ENCODE measurements at regions not wholly inside any gene's neighbourhood (a gene's known extent, or its start where the extent isn't known, plus 50 kb on each side); places are given as distances from the start of the nearest gene placed in this dataset.

DNA sequence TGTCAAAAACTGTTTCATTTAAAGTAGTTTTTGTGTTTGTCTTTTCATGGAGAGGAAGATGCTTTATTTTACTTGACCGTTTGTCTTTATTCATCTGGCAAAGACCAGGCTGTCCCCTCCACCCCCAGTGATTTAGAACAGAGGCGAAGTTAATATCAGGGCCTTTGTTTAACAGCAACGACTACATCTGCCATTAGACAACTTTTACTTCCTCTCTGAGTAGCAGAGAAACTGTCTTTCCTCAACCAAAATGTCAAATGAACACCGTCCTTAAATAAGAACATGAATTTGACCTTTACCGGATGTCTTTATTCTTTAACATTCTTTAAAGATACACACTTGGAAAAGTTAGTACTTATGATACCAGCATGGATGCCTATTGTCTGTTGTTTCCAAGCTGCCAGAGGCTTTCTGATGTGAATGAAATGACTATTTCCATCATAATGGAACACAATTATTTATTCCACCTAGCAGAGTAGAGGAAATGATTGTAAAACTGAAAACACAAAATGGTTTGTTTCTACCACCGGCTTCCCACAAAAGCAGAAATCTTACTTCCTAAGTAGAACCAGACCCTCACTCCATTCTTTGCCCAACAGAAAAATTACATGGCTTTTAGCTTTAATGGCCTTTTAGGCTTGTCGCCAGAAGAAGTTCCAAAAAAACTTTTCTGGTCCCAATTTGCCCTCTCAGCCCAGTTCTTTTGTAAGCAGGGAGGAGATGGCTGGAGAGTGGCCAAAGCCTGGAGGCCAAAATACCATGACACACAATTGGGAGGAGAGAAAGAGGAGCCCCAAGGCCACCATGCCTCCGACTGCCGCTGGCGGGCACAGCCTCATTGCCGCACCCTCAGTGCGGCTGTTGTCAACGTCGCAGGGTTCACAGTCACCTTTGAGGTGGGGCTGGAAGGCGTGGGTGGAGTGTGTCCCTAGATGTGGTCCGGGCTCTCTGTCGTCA, 168.5 kb downstream of the TEX36 start:
- DNase-seq (ENCODE audit: low read depth in 2 of 3, low spot score in 2 of 3) = no peak

DNA sequence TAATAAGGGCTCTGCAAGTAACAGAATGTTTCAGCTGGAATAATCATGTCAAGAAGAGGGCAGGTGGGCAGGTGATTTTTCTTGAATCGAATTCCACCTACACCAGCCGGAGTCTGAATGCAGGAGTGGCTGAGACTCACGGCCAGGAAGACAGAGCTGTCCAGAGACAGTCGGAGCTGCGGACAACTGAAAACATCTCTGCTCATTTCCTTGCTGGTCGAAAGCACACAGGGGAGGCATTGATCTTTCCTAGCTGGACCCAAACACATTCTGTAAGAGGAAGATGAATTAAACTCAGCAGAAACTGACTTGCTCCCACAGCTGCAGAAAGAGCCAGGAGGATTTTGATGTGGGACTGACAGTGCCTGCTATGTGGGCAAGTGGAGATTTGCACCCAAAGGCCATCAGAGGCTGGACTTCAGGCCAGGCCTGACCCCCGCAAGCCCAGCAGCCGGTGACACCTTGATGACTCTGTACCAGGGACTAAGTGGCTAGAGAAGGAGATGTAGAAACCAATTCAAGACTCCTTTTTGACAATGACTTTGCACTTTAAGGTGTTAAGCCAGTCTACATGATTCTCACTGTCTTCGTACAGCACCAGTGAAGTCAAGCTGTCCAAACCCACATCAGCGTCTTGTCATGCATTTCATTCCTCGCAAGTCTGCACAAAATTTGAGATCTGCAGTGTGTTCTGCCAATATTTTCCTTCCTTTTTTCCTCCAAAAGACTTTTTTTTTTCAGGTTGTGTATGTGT, 169.4 kb downstream of the TEX36 start:
- DNase-seq (ENCODE audit: low read depth in 2 of 3, low spot score in 2 of 3) = no peak

DNA sequence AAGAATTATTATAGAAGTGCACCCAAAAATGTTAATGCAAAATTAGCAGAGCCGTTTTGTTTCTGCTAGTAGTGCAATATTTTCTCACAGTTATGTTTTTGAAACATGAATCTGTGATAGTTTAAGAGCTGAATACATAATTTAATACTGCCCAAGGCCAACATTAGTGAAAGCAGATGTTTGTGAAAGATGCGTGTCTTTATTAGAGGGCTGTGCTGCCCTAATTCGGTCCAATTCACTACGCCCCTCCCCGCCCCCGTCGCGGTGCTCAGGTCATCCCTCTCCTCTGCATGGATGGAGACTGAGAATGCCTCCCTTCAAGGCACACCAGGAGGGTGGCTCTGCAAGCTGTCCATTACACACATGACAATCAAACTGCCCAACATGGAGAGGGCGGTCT, 172.0 kb downstream of the TEX36 start:
- no peak for DNase-seq (ENCODE audit: low read depth in 2 of 3, low spot score in 2 of 3)

DNA sequence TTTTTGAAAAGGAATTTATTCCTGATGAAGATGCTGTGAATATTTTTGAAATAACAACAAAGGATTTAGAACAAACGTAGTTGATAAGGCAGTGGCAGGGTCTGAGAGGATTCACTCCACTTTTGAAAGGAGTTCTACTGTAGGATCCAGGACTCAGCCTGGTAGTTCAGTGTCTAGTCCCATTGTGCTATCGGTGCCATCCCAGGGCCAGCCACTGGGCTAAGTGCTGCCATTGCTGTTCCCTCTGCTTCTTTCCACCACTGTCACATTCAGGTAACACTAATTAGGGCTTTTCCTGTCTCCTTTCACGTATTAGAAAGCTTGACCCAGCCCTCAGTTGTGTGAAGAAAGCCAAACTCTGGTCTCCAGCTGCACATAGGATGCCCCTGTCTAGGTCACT, 177.3 kb downstream of the TEX36 start:
- no peak for DNase-seq (ENCODE audit: low read depth in 2 of 3, low spot score in 2 of 3)

DNA sequence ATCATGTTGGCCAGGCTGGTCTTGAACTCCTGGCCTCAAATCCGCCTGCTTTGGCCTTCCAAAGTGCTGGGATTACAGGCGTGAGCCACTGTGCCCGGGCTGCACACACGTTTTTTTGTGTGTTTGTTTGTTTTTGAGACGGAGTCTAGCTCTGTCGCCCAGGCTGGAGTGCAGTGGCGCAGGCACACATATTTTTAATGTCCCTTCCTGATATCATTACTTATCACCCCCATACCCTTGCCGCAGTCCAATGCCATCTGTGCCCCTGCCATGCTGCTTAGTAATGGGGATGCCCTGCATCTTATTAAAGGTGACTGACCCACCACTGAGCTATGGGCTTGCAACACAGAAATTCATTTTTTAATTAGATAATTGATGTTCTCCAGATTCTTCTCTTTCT, 180.7 kb downstream of the TEX36 start:
- no peak for DNase-seq (ENCODE audit: low read depth in 2 of 3, low spot score in 2 of 3)

DNA sequence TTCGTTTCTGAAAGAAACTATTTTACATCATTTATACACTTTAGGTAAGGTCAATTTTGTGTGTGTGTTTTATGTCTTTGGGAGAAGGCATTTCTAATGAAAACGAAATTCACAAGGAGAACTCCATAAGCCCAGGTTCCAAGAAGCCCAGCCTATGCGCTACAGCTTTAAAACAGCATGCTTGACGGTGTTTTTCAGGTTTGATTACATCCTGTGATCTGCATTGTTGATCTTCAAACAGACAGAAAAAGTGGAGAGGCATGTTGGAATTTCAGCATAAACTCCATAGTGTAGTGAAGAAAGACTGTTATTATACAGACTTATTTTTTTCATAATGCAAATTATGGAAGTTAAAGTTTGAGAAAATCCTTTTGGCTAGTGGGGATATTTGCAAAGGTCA, 187.6 kb downstream of the TEX36 start:
- no peak for DNase-seq (ENCODE audit: low read depth in 2 of 3, low spot score in 2 of 3)

DNA sequence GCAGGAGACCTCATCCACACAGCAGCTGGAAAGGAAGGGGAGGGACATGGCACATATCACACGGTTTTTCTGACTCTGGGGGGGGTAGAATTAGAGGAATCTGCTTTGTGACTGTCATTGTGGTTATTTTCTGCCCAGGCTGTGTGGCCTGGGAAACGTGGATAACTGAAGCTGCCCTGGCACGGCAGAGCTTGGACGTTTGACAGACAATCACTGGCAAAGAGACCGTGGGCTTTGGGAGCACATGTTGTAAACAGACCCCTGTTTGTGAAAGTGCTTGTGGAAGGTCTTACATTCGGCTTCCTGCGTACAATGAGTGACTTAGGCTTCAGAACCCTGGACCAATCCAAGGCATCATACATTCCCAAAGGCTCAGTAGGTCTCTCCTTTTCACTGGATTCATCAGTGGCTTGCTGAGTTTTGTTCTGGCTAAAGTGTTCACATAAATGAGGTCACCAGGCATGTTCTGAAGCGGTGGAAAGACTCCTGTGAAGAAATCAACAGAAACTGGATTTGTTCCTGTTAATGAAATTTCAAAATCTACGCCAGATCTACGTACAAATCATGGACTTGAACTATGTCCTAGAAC, 188.2 kb downstream of the TEX36 start:
- DNase-seq (ENCODE audit: low read depth in 2 of 3, low spot score in 2 of 3) = no peak

DNA sequence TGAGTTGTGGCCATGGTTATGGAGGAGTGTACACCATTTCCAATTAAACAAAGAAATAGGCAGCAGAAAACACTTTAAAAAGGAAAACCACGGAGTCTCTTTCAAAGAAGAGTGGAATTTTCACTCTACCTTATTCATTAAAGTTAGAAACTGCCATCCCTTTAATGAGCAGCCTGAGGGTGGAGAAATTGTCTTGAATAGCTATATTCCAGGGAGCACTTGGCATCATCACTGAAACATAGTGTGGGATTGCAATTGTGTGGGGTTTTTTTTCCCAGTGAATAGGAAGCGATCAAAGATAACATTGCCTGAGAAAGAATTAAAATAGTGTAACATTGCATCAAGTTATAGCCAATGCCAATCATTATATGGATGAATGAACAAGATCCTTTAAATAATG, 191.6 kb downstream of the TEX36 start:
- DNase-seq (ENCODE audit: low read depth in 2 of 3, low spot score in 2 of 3) = no peak

DNA sequence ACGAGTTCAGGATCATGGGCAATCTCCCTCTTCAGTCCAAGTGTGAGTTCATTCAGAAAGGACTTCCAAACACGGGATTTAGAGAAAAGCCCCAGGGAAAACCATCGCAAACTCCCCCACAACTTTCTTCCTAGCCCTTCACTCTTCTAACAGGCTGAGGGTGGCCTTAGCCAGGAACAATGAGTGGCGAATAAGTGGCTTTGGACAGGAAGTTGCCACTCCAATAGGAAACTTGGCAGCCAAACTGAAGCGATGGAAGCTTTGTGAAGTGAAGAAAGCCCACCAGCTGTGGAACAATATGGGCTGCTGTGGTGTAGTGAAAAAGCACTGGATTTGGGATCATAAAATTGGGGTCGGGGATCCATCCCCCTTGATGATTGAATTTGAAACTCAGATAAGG, 193.2 kb downstream of the TEX36 start:
- DNase-seq (ENCODE audit: low read depth in 2 of 3, low spot score in 2 of 3) = no peak

DNA sequence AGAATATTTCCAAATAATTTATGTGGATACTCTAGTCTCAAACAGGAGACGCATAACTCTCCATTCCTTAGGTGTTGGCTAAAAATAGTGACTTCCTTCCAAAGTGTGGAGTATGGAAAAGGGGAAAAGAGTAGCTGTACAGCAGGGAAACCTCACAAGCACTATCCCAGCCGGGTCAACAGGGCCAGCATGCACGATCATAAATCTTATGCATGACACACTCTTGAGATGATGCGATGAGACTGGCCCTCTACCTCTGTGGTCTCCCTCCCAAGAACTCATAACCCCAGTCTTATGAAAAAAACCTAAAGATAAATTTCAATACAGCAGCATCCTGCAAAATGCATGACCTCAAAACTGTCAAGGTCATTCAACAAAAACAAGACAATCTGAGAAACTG, 197.3 kb downstream of the TEX36 start:
- no peak for DNase-seq (ENCODE audit: low read depth in 2 of 3, low spot score in 2 of 3)

DNA sequence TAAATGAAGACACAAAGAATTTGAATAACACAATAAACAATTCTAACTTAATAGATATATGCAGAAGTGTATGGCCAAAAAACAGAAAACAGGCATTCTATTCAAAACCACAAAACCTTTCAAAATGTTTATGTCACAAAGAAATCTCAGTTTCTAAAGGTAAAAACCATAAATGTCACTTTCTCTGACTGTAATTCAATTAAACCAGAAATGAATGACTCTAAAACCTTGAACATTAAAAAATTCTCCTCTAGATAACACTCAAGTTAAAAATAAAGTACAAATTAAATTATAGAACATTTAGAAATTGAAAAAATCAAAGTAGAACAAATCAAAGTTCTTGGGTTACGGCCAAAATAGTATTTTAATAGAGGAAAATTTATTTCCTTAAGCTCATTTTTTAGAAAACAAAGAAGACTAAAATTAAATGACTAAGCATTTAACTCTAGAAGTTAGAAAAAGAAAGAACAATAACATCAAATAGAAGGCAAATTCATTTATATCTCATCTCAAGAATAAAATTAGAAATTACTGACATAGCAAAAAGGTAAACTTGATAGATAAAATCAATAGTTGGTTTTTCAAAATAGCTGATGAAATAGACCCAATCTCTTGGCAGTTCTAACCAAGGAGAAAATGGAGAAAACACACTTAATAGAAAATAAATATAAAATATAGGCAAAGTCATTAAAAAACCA, 198.8 kb downstream of the TEX36 start:
- DNase-seq (ENCODE audit: low read depth in 2 of 3, low spot score in 2 of 3) = no peak

DNA sequence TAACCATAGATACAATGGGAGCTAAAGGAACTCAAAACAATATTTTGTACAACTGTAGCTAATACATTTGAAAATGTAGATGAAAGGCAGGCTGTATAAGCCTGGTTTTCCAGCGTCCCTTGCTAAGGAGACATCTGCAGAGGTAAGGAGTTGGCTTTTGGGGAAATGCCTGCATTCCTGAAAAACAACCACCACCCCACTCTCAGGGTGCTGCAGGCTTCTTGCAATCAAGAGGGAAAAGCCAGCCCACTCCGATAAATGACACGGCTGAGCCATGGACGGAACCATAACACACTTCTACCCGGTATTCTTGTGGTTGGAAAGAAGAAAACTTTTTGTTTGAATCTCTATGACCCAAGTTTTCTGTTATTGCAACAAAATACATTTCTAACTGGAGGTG, 200.3 kb downstream of the TEX36 start:
- no peak for DNase-seq (ENCODE audit: low read depth in 2 of 3, low spot score in 2 of 3)

DNA sequence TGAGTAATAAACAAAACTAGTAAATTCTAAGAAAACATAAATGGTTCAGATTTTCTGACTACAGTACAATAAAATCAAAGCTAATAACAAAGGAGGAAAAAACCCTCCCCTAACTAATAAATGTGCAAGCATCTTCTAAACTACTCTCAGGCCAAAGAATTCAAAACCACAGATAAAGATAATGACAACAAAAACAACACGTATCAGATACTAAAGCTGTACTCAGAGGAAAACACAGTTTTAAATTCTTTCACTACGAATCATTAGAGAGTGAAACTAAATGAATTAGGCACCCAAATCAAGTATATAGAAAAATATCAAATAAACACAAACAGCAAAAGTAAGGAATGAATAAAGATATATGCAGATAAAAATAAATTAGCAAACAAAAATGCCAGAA, 200.9 kb downstream of the TEX36 start:
- no peak for DNase-seq (ENCODE audit: low read depth in 2 of 3, low spot score in 2 of 3)

DNA sequence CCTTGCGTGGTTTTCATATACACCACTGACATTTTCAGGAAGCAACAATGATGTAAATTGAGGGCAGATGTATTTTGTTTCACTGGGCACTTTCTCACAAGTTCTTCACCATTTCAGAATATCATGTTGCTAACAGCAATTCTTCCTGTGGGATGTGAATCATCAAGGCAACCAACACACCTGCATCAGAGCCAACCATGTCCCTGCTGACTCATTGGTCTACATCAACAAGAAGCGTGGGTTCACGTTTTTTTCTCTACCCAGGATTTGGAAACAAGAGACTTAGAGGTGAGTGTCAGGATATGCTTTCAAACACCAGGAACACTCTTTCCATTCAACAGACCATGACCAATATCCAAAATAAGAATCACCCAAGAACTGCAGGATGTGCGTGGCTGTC, 203.9 kb downstream of the TEX36 start:
- DNase-seq (ENCODE audit: low read depth in 2 of 3, low spot score in 2 of 3) = no peak

DNA sequence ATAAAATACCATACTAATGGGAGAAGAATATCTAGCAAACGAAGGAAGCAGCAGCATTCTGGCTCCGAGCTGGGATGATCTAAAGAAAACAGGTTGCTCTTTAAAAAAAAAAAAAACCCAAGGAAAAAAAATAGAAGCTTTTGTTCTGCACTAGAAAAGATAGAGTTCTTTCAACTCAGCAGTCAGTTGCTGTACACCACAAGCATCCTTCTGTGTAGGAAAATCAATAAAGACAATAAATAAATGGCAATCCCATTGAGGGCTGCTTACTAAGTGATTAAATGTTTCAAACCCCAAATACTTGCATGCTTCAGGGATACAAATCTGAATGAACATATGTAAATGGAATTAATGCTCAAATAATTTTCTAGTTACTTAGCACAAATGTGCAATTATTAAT, 207.1 kb downstream of the TEX36 start:
- no peak for DNase-seq (ENCODE audit: low read depth in 2 of 3, low spot score in 2 of 3)

DNA sequence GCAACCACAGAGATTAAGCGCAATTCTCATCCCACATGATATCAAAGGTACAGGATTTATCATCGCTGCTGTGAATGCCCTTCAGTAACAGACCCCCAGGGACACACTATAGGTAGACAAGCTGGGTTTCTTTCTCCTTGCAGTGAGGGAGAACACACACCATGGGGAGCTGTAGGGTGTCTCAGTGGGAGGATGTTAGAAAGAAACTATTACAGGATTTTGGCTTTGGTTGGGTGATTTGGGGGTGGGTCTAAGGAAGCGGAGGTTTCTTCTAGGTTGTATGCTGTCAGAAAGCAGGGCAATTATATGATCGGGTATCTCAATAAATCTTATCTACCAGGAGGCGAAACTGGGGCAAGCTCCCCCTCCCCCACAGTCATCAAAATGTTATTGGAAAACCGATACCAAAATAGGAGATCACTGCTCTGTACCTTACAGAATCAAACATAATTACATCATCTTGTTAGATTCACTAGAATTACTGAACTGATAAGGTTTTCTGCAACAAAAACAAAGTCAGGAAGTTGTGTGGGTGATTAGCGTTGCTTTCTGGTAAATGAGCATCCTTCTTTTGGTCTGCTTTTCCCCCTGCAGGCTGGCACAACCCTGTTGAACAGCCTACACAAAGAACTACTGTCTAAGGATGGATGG, 209.7 kb downstream of the TEX36 start:
- no peak for DNase-seq (ENCODE audit: low read depth in 2 of 3, low spot score in 2 of 3)

DNA sequence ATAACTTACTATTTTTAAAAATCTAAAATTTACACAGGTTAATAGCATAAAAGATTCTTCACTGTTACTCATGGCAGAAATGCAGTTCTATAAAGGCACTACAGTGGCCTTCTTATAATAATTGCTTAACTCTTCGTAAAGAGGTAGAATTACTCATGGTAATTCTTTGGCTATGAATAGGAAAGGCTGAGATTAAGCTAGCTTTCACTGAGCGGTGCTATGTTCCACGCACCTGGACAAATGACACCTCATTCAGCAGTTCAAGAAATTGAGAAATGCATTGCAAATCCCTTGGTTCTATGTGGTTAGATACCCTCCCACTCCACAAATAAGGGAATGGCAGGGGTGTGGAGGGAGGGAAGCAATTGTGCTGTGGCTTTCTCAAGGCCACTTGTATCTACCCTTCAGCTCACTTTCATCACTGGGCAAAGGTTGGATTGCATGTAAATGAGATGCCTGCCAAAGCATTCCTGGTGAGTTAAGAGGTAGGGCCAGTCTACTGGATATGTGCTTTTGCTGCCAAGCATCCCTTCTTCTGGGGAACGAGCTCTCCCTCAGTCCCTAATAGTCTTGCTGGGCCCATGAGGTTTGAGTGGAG, 210.9 kb downstream of the TEX36 start:
- DNase-seq (ENCODE audit: low read depth in 2 of 3, low spot score in 2 of 3) = no peak

DNA sequence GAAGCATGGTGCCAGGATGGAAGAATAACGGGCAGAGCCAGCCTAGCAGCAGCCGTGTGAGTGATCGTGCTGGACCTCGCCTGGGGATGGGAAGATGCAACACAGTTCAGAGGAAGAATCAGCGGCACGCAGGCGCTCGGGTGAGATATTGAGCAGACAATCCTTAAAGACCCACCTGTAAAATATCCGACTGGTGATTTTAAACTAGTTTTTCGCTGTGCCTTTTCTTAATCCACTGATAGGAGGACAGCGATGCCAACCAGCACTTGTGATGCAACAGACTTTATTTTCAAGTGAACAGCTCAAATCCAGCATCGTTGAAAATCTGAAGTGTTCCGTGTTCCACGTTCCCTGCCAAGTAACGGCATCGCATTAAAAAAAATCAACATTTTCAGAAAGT, 214.7 kb downstream of the TEX36 start:
- no peak for DNase-seq (ENCODE audit: low read depth in 2 of 3, low spot score in 2 of 3)

DNA sequence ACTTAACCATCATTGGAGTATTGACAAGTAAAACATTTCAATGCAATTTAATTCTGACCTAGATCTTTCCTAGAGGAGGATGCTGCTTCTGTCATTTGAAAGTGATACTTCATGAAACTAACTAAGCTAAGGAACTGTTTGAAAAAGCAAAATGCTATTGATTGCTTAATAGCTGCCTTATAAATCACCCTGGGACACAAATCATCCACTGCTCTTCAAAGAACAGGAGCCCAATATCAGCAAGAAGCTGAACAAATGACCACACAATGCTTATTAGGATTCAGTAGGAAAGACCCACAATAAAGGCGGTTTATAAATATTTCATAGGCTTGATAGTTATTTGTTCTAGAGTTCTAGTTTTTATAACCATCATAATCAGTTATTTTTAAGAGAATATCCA, 216.3 kb downstream of the TEX36 start:
- DNase-seq (ENCODE audit: low read depth in 2 of 3, low spot score in 2 of 3) = no peak

DNA sequence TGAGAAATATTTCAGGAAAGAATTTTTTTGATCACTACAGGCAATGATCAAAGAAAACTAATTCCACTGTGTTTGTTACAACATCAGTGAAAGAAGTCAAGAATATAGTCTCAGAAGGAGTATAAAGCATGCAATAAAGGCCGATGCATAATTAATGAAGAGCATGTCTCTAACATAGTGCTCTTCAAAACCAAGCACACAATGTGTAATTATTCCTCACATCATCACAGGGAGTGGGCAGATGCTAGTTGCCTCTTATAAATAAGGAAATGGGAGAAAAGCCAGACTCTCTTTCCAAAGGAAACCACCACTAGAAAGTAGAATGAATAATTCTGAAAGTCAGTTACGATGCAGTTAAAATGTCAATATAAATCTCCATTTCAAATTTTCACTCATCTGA, 220.1 kb downstream of the TEX36 start:
- no peak for DNase-seq (ENCODE audit: low read depth in 2 of 3, low spot score in 2 of 3)

DNA sequence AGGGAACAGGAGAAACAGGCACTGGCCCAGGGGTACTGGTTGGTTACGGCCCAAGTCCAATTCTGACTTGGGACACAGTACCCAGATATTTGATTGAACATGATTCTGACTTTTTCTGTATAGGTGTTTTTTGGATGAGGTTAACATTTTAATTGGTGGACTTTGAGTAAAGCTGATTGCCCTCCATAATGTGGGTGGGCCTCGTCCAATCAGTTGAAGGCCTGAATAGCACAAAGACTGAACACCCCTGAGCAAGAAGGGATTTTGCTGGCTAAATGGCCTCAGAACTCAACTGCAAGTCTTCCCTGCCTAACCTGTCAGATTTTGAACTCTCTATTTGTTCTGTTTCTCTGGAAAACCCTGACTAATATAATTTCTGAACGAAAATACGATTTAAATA, 222.6 kb downstream of the TEX36 start:
- DNase-seq (ENCODE audit: low read depth in 2 of 3, low spot score in 2 of 3) = no peak
